Fibroblast of peridontal ligament (primary cell): ENCODE measurements at regions not wholly inside any gene's neighbourhood (a gene's known extent, or its start where the extent isn't known, plus 50 kb on each side); places are given as distances from the start of the nearest gene placed in this dataset.

Experiments
- DNase-seq: peaks from one replicate; pipeline ENCODE4 v3.0.0-alpha.2; 2010; ENCODE audit errors: extremely low read depth

- DNase-seq, result peak; percentile 96
Observed at GRCh38 chr9:108551030-108551841, 304.6 kb downstream of the ACTL7B start.

DNA sequence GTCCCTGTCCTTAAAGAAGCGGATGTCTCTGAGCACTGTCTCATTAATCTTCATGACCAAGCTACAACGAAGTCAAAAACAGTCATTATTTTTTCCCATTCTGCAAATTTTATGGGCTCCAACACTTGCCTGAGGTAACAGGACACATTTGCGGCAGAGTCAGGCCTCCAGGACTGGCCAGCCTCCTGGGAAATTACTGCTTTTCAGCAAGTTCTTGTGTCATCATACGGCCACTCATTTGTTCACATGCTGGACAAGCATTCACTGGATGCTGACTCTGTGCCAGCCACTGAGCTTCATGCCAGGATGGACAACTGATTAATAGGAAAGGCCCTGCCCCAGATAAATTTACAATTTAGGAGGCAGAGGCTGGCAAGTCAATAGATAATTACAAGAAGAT, 305.7 kb downstream of the ACTL7B start:
- no peak for DNase-seq

DNA sequence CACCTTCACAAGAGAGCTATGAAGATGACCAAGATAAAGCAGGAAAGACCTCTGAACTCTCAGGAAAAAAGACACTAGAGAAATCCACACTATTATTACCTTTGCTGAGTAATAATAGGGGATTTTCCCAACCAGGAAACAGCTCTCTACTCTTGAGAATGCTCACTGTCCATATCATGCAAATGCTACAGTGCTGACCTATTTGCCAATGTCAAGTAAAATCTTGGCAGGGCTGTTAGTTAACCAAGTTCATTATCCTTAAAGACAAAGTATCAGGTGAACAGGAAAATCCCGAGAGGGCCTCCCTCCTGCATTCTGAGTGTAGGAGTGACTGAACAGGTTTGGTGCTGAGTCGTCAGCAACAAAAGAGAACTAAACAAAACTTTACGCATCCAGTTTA, 306.6 kb downstream of the ACTL7B start:
- no peak for DNase-seq

GRCh38 chr9:108547411-108548135, 308.2 kb downstream of the ACTL7B start:
- DNase-seq, result no peak

DNA sequence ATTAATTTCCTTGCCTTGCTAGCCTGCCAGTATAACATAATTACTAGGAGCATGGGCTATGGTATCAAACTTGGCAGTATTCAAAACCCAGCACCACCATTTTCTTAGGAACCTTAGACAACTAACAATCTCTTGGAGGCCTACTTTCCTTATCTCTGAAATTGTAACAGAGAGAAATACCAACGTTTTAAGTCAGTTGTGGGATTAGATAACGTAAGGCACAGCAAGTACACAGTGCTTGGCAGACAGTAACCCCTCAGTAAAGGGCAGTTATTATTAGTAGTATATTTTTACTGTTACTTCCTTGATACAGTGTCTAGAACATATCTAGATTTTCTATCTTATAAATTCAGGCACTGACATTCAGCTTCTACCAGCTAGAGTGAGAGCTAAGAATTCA, 309.6 kb downstream of the ACTL7B start:
- DNase-seq, result no peak

GRCh38 chr9:108545436-108545835, 310.4 kb downstream of the ACTL7B start:
- DNase-seq, result peak; percentile 29

DNA sequence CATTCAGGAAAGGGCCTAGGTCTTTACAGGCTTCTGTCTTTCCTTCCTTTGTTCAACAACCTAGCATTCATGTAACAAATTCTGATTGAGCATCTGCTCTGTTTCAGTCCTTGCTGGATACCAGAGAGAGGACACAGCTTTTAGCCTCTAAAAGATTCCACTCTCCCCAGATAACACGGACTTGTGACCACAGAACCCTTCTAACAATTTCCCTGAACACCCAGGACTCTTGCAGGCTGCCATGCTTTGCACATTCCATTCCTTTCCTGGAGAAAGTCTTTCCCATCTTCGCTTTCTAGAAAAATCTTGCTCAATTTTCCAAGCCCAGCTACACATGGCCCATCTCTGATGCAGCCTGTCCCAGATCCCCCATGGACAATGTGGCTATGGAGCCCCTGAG, 310.9 kb downstream of the ACTL7B start:
- no peak for DNase-seq

- DNase-seq, result no peak
Observed at GRCh38 chr9:108543251-108543778, 312.5 kb downstream of the ACTL7B start.

DNA sequence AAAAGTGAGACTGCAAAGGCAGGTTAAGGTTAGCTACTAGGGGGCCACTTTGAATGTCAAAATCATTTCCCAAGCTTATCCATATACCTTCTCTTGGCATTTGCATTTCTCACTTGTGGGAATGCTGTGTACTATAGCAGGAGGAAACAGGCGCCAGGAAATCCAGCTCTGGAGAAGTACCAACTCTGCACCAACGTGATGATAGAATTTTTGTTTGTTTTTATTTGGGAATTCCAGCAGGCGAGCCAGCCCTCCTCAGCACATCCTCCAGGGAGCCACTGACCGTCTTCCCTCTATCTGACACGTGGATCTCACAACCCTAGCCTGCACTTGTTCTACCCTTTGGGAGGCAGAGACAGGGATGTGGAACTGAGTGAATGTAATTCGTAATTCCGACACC, 318.0 kb downstream of the ACTL7B start:
- DNase-seq, result no peak

DNA sequence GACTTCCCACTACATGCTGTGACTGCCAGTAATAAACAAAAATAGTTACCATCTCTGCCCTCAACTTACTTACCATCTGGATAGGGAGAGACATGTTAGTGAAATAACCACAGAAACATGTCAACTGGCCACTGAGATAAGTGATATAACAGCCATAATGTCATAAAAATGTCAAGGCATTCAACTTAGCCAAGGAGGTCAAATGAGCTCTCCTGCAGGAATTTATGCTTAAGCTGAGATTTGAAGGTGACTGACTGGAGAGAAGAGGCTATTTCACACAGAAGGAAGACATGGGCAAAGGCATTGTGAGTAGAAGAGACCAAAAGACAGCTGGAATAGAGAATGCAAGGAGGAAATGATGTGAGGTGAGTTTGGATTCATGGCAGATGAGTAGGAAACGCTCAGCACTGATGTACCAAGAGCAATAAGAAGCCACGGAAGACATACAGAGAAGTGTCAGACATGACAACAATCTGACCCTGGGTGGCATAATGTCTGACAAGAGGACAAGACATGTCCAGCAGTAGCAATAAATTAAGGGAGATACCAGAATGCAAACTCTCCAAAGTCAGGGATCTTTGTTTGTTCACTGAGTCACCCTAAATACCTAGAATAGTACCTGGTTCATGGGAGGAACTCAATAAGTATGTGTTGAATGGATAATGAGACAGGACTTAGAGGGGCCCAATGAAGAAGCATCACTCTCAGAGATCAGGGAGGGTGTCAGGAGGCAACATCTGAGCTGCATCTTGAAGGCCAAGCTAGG, 318.8 kb downstream of the ACTL7B start:
- DNase-seq, result no peak

GRCh38 chr9:108535526-108535925, 320.3 kb downstream of the ACTL7B start:
- no peak for DNase-seq

DNA sequence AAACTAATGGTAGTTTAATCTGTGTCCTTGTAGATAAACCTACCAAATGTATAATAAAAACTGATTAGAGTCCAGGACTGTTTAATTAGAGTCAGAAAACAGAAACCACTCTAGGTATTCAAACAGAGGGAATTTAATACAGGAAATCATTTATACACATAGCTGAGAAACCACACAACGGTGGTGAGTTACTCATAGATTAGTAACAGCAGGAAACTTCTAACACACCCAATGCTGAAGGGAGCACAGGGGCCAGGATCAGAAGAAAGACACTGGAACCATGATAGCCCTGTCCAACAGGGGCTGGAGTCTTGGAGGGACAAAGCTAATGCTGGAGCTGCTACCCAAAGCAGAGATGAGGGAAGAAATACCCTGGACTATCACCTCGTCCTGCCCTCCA, 321.0 kb downstream of the ACTL7B start:
- DNase-seq, result peak; percentile 80

DNA sequence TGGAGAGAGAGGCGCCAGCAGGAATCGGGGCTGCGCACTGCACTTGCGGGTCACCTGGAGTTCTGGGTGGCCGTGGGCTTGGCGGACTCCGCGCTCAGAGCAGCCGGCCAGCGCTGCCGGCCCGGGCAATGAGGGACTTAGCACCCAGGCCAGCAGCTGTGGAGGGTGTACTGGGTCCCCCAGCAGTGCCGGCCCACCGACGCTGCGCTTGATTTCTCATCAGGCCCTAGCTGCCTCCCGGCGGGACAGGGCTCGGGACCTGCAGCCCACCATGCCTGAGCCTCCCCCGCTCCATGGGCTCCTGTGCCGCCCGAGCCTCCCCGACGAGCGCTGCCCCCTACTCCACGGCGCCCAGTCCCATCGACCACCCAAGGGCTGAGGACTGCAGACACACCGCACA, 325.6 kb downstream of the ACTL7B start:
- no peak for DNase-seq

- DNase-seq, result no peak
Observed at GRCh38 chr9:108528231-108528630, 327.6 kb downstream of the ACTL7B start.

- no peak for DNase-seq
Observed at GRCh38 chr9:108526518-108526917, 329.3 kb downstream of the ACTL7B start.

DNA sequence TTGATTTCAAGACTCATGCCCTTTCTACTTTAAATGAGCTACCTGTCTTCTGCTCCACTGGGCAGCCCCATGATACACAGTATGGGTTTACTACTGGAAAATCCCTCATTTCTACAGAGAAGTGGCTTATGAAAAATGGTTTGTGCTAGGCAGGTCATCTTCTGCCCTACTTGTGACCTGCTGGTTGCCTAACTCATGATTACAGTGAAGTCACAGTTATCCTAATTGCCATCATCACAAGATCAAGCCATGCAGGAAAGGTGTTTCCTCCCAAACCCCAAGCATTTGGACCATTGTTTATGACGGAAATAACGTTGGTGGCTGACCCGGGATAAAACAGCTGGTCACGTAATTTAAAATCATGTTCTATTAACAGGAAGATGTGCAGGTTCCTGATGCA, 330.6 kb downstream of the ACTL7B start:
- DNase-seq, result no peak

DNA sequence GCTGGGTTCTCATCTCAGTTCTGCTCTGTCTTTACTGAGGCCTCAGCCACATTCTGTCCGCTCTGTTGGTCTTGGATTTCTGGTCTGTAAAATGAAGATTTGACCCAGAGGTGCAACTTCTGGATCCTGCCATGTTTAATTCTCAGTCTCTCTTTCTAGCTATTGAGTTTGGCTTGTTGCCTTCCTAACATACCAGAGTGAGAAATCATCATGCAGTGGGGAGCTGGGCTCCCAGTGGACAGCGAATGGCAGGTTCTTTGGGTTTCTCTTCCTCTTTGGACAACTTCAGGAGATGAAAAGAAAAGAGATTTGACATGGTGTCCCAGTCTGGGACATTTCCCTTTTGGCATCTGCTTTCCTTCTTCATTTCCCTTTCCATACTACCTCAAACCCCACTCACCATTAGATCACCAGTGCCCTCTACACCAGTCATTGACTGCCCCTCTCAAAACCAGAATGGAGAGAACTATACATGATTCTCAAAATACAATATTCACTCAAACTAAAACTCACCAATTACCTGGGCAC, 334.7 kb downstream of the ACTL7B start:
- DNase-seq, result peak; percentile 72

DNA sequence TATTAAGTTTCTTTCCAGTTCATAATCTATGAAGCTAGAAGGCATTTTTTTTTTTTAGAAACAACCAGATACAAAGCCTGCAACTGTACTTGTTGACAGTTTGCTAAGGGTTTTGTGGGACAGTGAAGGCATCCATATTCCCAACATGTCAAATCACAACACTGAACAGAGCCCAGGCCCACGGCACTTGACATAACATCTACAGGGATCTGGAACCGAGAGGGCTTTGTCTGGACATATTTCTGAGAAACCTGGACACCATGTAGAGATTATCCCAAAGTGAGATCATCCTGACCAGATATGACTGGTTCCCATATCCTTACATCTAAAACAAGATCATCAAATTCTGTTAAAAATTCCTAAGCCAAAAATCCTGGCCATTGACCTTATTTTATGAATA, 336.3 kb downstream of the ACTL7B start:
- DNase-seq, result no peak

- DNase-seq, result no peak
Observed at GRCh38 chr9:108517651-108518365, 338.0 kb downstream of the ACTL7B start.

DNA sequence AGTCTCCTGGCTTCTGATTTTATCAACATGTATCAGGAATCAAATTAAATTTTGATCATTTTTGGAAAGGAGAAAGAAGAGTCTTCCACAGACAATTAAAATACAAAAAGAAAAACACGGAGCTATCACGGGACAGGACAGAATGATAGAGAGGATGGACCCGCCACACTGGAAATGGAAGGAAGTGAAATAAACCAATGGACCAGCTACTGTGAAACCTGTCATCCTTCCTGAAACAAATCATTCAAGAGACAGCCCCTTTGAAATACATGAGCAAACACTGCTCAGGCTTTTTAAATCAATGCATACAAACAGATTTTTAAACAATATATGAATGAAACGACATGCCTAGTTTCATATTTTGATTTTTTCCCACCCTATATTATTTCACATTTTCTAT, 339.4 kb downstream of the ACTL7B start:
- no peak for DNase-seq

DNA sequence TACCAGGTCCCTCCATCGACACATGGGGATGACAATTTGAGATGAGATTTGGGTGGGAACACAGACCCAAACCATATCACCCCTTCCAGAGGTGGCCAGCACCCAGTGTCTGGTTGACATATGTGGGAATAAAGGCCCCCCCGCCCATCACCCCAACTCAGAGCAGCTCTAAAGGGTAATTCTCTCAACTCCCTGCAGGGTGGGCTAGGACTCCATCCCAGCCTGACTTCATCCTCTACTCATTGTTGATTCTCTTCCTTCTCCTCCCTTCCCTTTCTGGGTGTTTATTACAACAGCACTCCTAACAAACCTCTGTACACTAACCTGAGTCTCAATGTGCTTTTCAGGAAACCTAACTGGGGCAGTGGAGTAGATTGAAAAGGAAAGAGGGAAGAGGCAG, 339.9 kb downstream of the ACTL7B start:
- DNase-seq, result no peak
